Keratinocyte (primary cell): ENCODE measurements at regions not wholly inside any gene's neighbourhood (a gene's known extent, or its start where the extent isn't known, plus 50 kb on each side); places are given as distances from the start of the nearest gene placed in this dataset.

ENCODE experiments used
- DNase-seq: peaks from one replicate; pipeline ENCODE4 v3.0.0-alpha.2; 2011; ENCODE audit warnings: low read depth, missing footprints, low spot score
- FAIRE-seq: peaks from 2 replicates; lab custom pipeline; 2011; peaks lifted over from hg19 to GRCh38; lab: Jason Lieb, UNC
- H2AFZ ChIP-seq: 2 replicates; pipeline ENCODE4 v1.6.0; 2012; ENCODE audit warnings: low read length, control low read depth, inconsistent platforms; ENCODE audit not compliant: control insufficient read depth
- H3K27ac ChIP-seq: 2 replicates; pipeline ENCODE4 v1.5.1; 2011; ENCODE audit warnings: low read length; ENCODE audit not compliant: control insufficient read depth, insufficient read depth
- H3K27me3 ChIP-seq: 3 replicates; pipeline ENCODE4 v1.6.0; 2011; ENCODE audit warnings: low read length; ENCODE audit not compliant: control insufficient read depth, insufficient read depth; ENCODE audit errors: extremely low read depth
- H3K36me3 ChIP-seq, 2 experiments: 2 replicates in 1 of 2; 3 replicates in 1 of 2; pipeline ENCODE4 v1.5.1; 2011; ENCODE audit warnings: low read length in 2 of 2, mild to moderate bottlenecking in 1 of 2; ENCODE audit not compliant: control insufficient read depth in 2 of 2, insufficient read depth in 2 of 2; ENCODE audit errors: extremely low read depth in 1 of 2
- H3K4me1 ChIP-seq: 3 replicates; pipeline ENCODE4 v1.5.1; 2011; ENCODE audit warnings: low read length; ENCODE audit not compliant: control insufficient read depth, insufficient read depth; ENCODE audit errors: extremely low read depth
- H3K4me2 ChIP-seq: 3 replicates; pipeline ENCODE4 v1.6.0; 2011; ENCODE audit warnings: low read depth, low read length; ENCODE audit not compliant: control insufficient read depth, insufficient read depth; ENCODE audit errors: extremely low read depth
- H3K4me3 ChIP-seq, 3 experiments: fragments of 200-600 bp in 1 of 3; sonication (generic) in 1 of 3; 2 replicates in 2 of 3; 3 replicates in 1 of 3; pipeline ENCODE4 v1.5.1; 2011 to 2016; ENCODE audit warnings: low read length in 3 of 3, mild to moderate bottlenecking in 3 of 3, control low read depth in 2 of 3, inconsistent platforms in 1 of 3, low read depth in 1 of 3, mixed read lengths in 1 of 3, mixed run types in 1 of 3, moderate library complexity in 1 of 3; ENCODE audit not compliant: control insufficient read depth in 2 of 3, insufficient read depth in 2 of 3; ENCODE audit errors: extremely low read depth in 1 of 3
- H3K79me2 ChIP-seq: 2 replicates; pipeline ENCODE4 v1.6.0; 2012; ENCODE audit warnings: low read length; ENCODE audit not compliant: control insufficient read depth, insufficient read depth
- H3K9ac ChIP-seq: 3 replicates; pipeline ENCODE4 v1.6.0; 2011; ENCODE audit warnings: low read length; ENCODE audit not compliant: control insufficient read depth, insufficient read depth; ENCODE audit errors: extremely low read depth
- H3K9me1 ChIP-seq: 3 replicates; pipeline ENCODE4 v1.6.0; 2011; ENCODE audit warnings: low read length; ENCODE audit not compliant: control insufficient read depth, insufficient read depth; ENCODE audit errors: extremely low read depth
- H3K9me3 ChIP-seq: 2 replicates; pipeline ENCODE4 v1.5.1; 2012; ENCODE audit warnings: low read depth, low read length; ENCODE audit not compliant: control insufficient read depth
- H4K20me1 ChIP-seq: 3 replicates; pipeline ENCODE4 v1.6.0; 2011; ENCODE audit warnings: low read length; ENCODE audit not compliant: control insufficient read depth, insufficient read depth; ENCODE audit errors: extremely low read depth
- EZH2 ChIP-seq: IDR thresholded peaks from one replicate; pipeline ENCODE4 v1.6.1; 2012; ENCODE audit warnings: inconsistent platforms, mild to moderate bottlenecking, low read length, moderate library complexity
- dilution Hi-C: fragments of 300-500 bp; cut with MboI; formaldehyde crosslinking; loops from one replicate; pipeline ENCODE4 v1.7.0; 2020; ENCODE audit warnings: low sequenced_read_pairs; ENCODE audit not compliant: extremely low pct_ligation_motif_present
- TF ChIP-seq, protein P1 (sequence below), 3 experiments: IDR thresholded peaks in 1 of 3; conservative IDR thresholded peaks in 1 of 3; optimal IDR thresholded peaks in 1 of 3; 2 replicates in 2 of 3; 3 replicates in 1 of 3; pipeline versions ENCODE3 to v1.5.1; 2011; ENCODE audit warnings: low read length in 3 of 3, mild to moderate bottlenecking in 3 of 3, moderate library complexity in 2 of 3, control low read depth in 1 of 3, inconsistent platforms in 1 of 3; ENCODE audit not compliant: insufficient read depth in 2 of 3; ENCODE audit errors: extremely low read depth in 1 of 3

DNA sequence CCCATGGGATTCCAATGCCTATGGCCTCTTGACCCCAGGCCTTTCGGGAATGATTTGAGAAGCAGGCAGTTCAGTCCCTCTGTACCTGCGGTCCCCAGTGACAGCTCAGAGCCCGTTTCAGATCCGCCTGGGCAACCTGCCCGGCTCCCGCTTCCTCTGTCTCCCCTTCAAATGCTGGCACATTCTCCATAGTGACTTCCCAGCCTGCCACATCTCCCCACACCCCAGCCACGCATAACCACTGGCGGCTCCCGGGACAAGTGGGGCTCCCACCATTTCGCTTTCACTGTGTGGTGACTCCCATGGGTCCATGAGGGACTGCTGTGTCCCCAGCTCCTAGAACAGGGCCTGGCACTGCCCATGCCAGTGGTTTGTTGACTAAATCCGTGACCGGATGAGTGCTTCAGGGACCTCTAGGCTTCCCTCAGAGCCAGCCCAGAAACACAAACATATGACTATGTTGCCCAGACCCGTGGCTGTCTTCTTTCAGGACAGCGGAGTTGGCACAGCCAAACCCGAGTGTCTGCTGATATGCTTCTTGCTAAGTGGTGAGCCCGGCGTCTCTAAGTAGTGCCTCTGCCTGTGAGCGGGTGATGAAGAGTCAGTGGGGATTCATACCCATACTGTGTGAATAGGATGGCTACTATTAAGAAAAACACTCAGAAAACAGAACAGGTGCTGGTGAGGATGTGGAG, 91.2 kb downstream of the GLI2 start:
- no peak for TF ChIP-seq EZH2
- TF ChIP-seq, protein P1, sequence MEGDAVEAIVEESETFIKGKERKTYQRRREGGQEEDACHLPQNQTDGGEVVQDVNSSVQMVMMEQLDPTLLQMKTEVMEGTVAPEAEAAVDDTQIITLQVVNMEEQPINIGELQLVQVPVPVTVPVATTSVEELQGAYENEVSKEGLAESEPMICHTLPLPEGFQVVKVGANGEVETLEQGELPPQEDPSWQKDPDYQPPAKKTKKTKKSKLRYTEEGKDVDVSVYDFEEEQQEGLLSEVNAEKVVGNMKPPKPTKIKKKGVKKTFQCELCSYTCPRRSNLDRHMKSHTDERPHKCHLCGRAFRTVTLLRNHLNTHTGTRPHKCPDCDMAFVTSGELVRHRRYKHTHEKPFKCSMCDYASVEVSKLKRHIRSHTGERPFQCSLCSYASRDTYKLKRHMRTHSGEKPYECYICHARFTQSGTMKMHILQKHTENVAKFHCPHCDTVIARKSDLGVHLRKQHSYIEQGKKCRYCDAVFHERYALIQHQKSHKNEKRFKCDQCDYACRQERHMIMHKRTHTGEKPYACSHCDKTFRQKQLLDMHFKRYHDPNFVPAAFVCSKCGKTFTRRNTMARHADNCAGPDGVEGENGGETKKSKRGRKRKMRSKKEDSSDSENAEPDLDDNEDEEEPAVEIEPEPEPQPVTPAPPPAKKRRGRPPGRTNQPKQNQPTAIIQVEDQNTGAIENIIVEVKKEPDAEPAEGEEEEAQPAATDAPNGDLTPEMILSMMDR (optimal IDR thresholded peaks at IDR 0.05 in 1 of 3, IDR thresholded peaks at IDR 0.05 in 1 of 3, conservative IDR thresholded peaks at IDR 0.05 in 1 of 3; ENCODE audit: extremely low read depth in 1 of 3, insufficient read depth in 2 of 3, low read length in 3 of 3): no peak
- H3K27me3 ChIP-seq: peaks cover 10% of the 10 kb centered on the region
- H3K4me1 ChIP-seq: no peaks in the 10 kb centered on the region
- H3K9me3 ChIP-seq: no peaks in the 10 kb centered on the region
- peaks cover 3% of the 10 kb centered on the region for H4K20me1 ChIP-seq
- no peak overlapping the region for H3K27ac ChIP-seq
- FAIRE-seq: no peak
- DNase-seq: no peak
- H2AFZ ChIP-seq: no peak overlapping the region
- no peaks in the 10 kb centered on the region for H3K9me1 ChIP-seq
- H3K4me2 ChIP-seq: no peak overlapping the region
- H3K79me2 ChIP-seq: no peaks in the 10 kb centered on the region
- H3K9ac ChIP-seq: no peak overlapping the region
- no peaks in the 10 kb centered on the region for H3K36me3 ChIP-seq
- dilution Hi-C loops: no loop called here
- no peak overlapping the region for H3K4me3 ChIP-seq

DNA sequence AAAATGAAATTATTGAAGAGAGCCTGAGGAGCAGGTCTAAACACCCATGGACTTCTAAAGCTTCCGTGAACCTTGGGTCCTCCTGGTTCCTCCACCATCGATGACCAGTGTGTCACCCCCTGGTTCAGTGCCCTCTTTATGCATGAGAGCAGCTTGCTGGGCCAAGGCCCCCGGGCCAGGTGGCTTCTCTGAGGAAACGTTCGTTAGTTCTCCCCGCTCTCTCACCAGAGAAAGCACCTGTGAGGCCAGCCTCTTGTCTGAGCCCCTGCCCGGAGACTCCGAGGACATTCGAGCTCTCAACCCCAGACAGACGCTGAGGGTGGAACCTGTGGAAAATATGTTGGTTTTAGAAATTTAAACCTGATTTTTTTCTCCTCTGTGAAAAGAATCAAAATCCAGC, 92.4 kb downstream of the GLI2 start:
- no peak for FAIRE-seq
- Histone ChIP-seq H4K20me1 (peaks cover 3% of the 10 kb centered on the region), H3K4me3 (no peak overlapping the region), H3K9ac (no peak overlapping the region), H3K79me2 (no peaks in the 10 kb centered on the region), H3K9me3 (no peaks in the 10 kb centered on the region), H3K36me3 (no peaks in the 10 kb centered on the region), H3K4me1 (no peaks in the 10 kb centered on the region), H3K9me1 (no peaks in the 10 kb centered on the region), H3K27me3 (peaks cover 10% of the 10 kb centered on the region), H3K4me2 (no peak overlapping the region), H3K27ac (no peak overlapping the region), H2AFZ (no peak overlapping the region)
- dilution Hi-C loops: no loop called here
- no peak for DNase-seq
- TF ChIP-seq EZH2: no peak
- TF ChIP-seq, protein P1 (optimal IDR thresholded peaks at IDR 0.05 in 1 of 3, IDR thresholded peaks at IDR 0.05 in 1 of 3, conservative IDR thresholded peaks at IDR 0.05 in 1 of 3; ENCODE audit: extremely low read depth in 1 of 3, insufficient read depth in 2 of 3, low read length in 3 of 3): no peak
